ENCODE measurements at regions not wholly inside any gene's neighbourhood (a gene's known extent, or its start where the extent isn't known, plus 50 kb on each side); places are given as distances from the start of the nearest gene placed in this dataset.

GRCh38 chr6:139926711-139927110, 552.3 kb upstream of the CITED2 start:
- Histone ChIP-seq H3K4me1 (ENCODE audit: control insufficient read depth, insufficient read depth, low read length) (peaks cover 22% of the 10 kb centered on the region), H3K36me3 (ENCODE audit: control insufficient read depth, insufficient read depth, low read length) (no peaks in the 10 kb centered on the region), H3K27ac (ENCODE audit: low read length) (peak overlapping the region; percentile 54), H3K9me3 (ENCODE audit: control insufficient read depth, low read depth, low read length) (no peaks in the 10 kb centered on the region), H3K4me3 (ENCODE audit: low read length) (no peak overlapping the region), H3K27me3 (ENCODE audit: control insufficient read depth, insufficient read depth, low read length) (no peaks in the 10 kb centered on the region)
- WGBS (ENCODE audit: insufficient coverage, low lambda C conversion rate) = no CpG with 5 or more reads among the region's 3 CpGs
- DNase-seq = no peak

DNA sequence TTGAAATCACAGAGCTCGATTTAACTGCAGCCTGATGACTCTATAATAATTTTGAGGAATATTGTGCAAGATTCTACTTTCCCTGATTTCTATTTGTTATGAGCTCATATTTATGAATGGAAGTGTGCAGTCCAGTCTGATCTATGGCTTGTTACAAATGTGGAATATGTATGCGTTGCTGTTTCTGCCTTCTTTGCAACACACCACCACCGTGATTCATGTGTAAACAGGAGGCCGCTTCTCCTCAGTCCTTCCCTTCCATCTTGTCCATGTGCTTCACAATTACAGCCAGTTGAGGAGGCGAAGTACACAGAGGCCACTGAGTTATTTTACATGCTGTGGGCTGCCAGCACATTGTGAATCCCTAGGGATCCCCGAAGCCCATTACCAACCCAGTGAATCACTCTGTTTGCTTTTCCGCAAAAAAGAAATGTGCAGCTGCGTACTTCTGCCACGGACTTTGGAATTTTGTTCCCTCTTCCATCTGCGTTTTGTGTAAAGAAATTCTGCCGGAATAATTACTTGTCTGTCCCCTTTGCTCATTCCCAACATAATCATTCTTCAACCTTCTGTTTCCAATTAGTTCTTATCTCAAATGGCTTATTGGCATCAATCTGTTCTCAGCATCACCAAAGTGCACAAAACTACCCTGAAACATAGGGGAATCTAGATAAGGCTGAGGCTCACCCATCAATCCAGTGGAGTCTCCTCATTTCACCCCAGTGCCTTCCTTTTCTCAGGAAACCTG, 551.6 kb upstream of the CITED2 start:
- H3K36me3 ChIP-seq (ENCODE audit: control insufficient read depth, insufficient read depth, low read length) = no peaks in the 10 kb centered on the region
- no peak overlapping the region for H3K4me3 ChIP-seq (ENCODE audit: low read length)
- H3K27ac ChIP-seq (ENCODE audit: low read length) = peak overlapping the region; percentile 54
- peaks cover 22% of the 10 kb centered on the region for H3K4me1 ChIP-seq (ENCODE audit: control insufficient read depth, insufficient read depth, low read length)
- H3K9me3 ChIP-seq (ENCODE audit: control insufficient read depth, low read depth, low read length) = no peaks in the 10 kb centered on the region
- H3K27me3 ChIP-seq (ENCODE audit: control insufficient read depth, insufficient read depth, low read length) = no peaks in the 10 kb centered on the region
- DNase-seq = peak; percentile 67 to 84
- 19% methylated on average over 4 of the region's 11 CpGs for WGBS (ENCODE audit: insufficient coverage, low lambda C conversion rate)

DNA sequence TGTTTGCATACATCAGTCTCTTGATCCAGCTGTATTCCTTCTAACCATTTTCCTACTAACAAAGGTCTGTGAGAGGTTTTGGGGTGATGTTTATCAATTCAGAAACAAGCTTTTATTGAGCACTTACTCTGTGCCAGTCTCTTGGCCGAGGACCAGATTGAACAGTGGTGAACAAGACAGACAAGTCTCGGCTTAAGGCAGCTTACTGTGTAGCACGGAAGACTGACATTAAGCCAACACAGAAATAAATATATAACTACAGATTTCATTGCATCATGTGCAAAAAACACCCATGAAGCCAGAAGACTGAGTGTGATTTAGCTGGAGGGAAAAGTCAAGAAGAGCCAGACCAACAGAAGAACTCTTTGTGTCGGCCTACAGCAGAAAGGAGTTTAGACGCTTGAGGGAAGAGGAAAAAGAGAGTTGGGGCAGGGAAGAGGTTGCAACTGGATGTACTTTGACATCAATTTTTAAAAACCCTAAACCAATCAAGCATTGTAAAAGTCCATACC, 549.6 kb upstream of the CITED2 start:
- Histone ChIP-seq H3K4me3 (ENCODE audit: low read length) (no peak overlapping the region), H3K27me3 (ENCODE audit: control insufficient read depth, insufficient read depth, low read length) (no peaks in the 10 kb centered on the region), H3K36me3 (ENCODE audit: control insufficient read depth, insufficient read depth, low read length) (no peaks in the 10 kb centered on the region), H3K9me3 (ENCODE audit: control insufficient read depth, low read depth, low read length) (no peaks in the 10 kb centered on the region), H3K27ac (ENCODE audit: low read length) (no peak overlapping the region), H3K4me1 (ENCODE audit: control insufficient read depth, insufficient read depth, low read length) (peaks cover 22% of the 10 kb centered on the region)
- no CpG with 5 or more reads among the region's 5 CpGs for WGBS (ENCODE audit: insufficient coverage, low lambda C conversion rate)
- DNase-seq = no peak

DNA sequence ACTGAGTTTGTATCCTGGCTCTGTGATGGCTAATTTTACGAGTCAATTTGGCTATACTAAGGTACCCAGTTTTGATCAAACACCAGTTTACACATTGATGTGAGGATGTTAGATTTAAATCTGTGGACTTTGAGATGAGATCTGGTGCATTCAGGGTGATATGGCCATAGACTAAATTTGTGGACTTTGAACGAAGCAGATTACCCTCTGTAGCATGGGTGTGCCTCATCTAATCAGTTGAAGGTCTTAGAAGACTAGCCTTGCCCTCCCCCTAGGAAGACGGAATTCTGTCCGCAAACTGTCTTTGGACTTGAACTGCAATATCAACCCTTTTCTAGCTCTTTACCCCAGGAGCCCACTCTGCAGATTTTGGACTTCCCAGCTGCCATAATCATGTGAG, 547.8 kb upstream of the CITED2 start:
- peak; percentile 16 to 61 for DNase-seq
- H3K27ac ChIP-seq (ENCODE audit: low read length) = no peak overlapping the region
- H3K27me3 ChIP-seq (ENCODE audit: control insufficient read depth, insufficient read depth, low read length) = no peaks in the 10 kb centered on the region
- no peaks in the 10 kb centered on the region for H3K9me3 ChIP-seq (ENCODE audit: control insufficient read depth, low read depth, low read length)
- no peaks in the 10 kb centered on the region for H3K36me3 ChIP-seq (ENCODE audit: control insufficient read depth, insufficient read depth, low read length)
- WGBS (ENCODE audit: insufficient coverage, low lambda C conversion rate) = 60% methylated on average over 1 of the region's 4 CpGs
- H3K4me3 ChIP-seq (ENCODE audit: low read length) = no peak overlapping the region
- H3K4me1 ChIP-seq (ENCODE audit: control insufficient read depth, insufficient read depth, low read length) = peaks cover 20% of the 10 kb centered on the region

DNA sequence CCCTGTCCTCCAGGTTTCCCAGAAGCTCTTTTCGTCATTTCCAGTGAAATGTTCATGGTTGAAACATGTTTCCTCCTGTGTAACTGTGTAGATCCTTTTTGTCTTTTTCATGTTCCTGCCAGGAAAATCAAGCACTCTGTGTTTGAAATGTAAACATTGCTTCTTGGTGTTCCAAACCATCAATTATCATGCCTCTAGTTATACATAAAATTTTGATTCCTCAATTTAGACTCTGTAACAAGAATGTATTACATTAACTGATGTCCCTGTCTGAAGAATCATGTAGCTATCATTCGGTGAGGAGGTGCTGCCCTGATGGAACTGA, 546.3 kb upstream of the CITED2 start:
- Histone ChIP-seq H3K27me3 (ENCODE audit: control insufficient read depth, insufficient read depth, low read length) (no peaks in the 10 kb centered on the region), H3K4me1 (ENCODE audit: control insufficient read depth, insufficient read depth, low read length) (peaks cover 6% of the 10 kb centered on the region), H3K9me3 (ENCODE audit: control insufficient read depth, low read depth, low read length) (no peaks in the 10 kb centered on the region), H3K36me3 (ENCODE audit: control insufficient read depth, insufficient read depth, low read length) (no peaks in the 10 kb centered on the region), H3K27ac (ENCODE audit: low read length) (no peak overlapping the region), H3K4me3 (ENCODE audit: low read length) (no peak overlapping the region)
- WGBS (ENCODE audit: insufficient coverage, low lambda C conversion rate) = no CpG with 5 or more reads among the region's 2 CpGs
- no peak for DNase-seq

DNA sequence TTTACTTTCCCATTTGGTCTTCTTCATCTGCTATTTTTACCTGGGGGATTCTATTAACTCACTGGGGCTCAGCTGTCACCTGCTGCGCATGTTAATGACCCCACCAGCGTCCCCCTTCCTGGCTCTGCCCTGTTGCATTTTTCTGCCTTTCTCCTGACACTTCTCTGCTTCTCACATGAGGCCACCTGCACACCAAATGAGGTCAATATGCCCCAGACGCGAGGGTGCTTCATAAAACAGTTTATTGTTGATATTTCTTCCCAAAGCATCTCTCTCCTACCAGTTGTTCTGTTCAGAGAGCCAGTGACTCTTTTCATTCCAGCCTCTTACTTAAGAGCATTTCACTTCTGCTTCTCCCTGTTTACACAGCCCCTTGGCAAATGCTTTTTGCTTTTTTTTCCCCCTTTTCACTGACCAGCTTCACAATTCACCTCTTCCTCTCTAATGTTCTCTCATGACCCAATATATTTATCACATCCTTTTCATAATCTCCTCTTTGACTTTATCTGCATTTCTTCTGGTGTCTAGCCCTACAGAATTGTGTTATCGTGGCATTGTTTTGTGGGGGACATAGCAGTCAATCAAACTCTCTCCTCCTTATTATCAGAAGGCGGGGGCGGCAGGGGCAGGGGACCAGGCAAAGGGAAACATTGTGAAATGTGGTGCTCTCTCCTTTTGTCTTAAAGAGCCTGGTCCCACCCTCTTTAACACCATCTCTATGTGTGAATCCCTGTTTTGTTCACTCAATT, 545.8 kb upstream of the CITED2 start:
- H3K27me3 ChIP-seq (ENCODE audit: control insufficient read depth, insufficient read depth, low read length) = no peaks in the 10 kb centered on the region

DNA sequence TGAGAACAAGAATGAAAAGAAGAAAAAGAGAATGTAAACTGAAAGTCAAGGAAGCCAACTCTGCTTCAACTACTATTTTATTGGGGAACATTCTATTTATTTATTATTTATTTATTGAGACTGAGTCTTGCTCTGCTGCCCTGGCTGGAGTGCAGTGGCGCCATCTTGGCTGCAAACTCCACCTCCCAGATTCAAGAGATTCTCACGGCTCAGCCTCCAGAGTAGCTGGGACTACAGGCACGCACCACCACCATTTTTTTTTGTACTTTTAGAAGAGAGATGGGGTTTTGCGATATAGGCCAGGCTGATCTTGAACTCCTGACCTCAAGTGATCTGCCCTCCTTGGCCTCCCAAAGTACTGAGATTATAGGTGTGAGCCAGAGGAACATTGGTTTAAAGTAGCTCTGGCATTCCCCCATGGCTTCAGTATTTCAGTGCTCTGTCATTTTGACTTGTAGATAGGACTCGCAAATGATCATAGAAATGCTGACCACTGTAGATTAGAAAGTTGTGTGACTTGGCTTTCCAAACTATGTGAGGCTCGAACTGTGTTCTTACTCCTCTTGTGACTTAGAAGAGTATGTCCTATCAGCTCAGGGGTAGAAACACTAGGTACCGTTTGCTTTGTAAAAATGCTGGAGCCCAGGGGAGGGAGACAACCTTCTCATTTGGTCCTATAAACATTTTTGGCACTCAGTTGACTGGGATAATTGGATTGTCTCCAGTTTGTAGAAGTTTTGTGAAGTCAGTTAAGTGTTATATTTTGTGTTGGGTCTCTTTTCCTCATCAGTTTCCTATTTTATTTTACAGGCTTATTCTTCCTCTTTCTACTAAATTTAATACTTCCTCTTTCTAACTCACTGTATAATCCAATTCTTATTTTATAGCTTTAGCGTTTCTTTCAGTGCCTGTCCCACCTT, 544.9 kb upstream of the CITED2 start:
- DNase-seq = no peak
- no peaks in the 10 kb centered on the region for H3K27me3 ChIP-seq (ENCODE audit: control insufficient read depth, insufficient read depth, low read length)
- no peaks in the 10 kb centered on the region for H3K36me3 ChIP-seq (ENCODE audit: control insufficient read depth, insufficient read depth, low read length)
- peaks cover 4% of the 10 kb centered on the region for H3K4me1 ChIP-seq (ENCODE audit: control insufficient read depth, insufficient read depth, low read length)
- no peak overlapping the region for H3K4me3 ChIP-seq (ENCODE audit: low read length)
- WGBS (ENCODE audit: insufficient coverage, low lambda C conversion rate) = 80% methylated on average over 2 of the region's 8 CpGs
- peaks cover 4% of the 10 kb centered on the region for H3K9me3 ChIP-seq (ENCODE audit: control insufficient read depth, low read depth, low read length)
- H3K27ac ChIP-seq (ENCODE audit: low read length) = no peak overlapping the region

More for the DNA sequence above, 545.8 kb upstream of the CITED2 start:
- 100% methylated on average over 1 of the region's 7 CpGs for WGBS (ENCODE audit: insufficient coverage, low lambda C conversion rate)
- Histone ChIP-seq H3K4me1 (ENCODE audit: control insufficient read depth, insufficient read depth, low read length) (peaks cover 4% of the 10 kb centered on the region), H3K9me3 (ENCODE audit: control insufficient read depth, low read depth, low read length) (no peaks in the 10 kb centered on the region), H3K36me3 (ENCODE audit: control insufficient read depth, insufficient read depth, low read length) (no peaks in the 10 kb centered on the region), H3K27ac (ENCODE audit: low read length) (no peak overlapping the region), H3K4me3 (ENCODE audit: low read length) (no peak overlapping the region)
- no peak for DNase-seq

- WGBS (ENCODE audit: insufficient coverage, low lambda C conversion rate) = 76% methylated on average over 2 of the region's 7 CpGs
- no peak for DNase-seq
- Histone ChIP-seq H3K27ac (ENCODE audit: low read length) (no peak overlapping the region), H3K36me3 (ENCODE audit: control insufficient read depth, insufficient read depth, low read length) (no peaks in the 10 kb centered on the region), H3K4me3 (ENCODE audit: low read length) (no peak overlapping the region), H3K4me1 (ENCODE audit: control insufficient read depth, insufficient read depth, low read length) (peaks cover 4% of the 10 kb centered on the region), H3K9me3 (ENCODE audit: control insufficient read depth, low read depth, low read length) (peaks cover 6% of the 10 kb centered on the region), H3K27me3 (ENCODE audit: control insufficient read depth, insufficient read depth, low read length) (no peaks in the 10 kb centered on the region)
Measured at GRCh38 chr6:139917951-139918630, 543.6 kb upstream of the CITED2 start.

DNA sequence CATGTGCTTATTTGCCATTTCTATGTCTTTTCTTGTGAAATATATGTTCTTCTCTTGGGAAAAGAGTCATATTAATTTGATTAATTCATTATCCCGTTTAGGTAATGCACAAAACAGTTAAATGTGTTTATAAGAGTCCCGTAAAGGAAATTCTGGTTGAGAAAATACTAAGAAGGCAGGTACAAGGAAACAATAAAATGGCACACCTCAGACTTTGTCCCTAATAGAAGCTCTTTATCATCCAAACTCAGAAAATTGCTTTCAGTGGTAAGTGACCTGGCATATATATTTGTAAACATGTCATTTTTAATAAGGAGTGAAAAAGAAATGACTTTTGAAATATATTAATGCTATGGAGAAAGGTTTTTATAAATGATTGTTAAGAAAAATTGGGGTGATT, 540.5 kb upstream of the CITED2 start:
- Histone ChIP-seq H3K4me3 (ENCODE audit: low read length) (no peak overlapping the region), H3K9me3 (ENCODE audit: control insufficient read depth, low read depth, low read length) (peaks cover 6% of the 10 kb centered on the region), H3K27ac (ENCODE audit: low read length) (peak overlapping the region; percentile 35), H3K27me3 (ENCODE audit: control insufficient read depth, insufficient read depth, low read length) (no peaks in the 10 kb centered on the region), H3K4me1 (ENCODE audit: control insufficient read depth, insufficient read depth, low read length) (no peaks in the 10 kb centered on the region), H3K36me3 (ENCODE audit: control insufficient read depth, insufficient read depth, low read length) (no peaks in the 10 kb centered on the region)
- no CpG with 5 or more reads among the region's 2 CpGs for WGBS (ENCODE audit: insufficient coverage, low lambda C conversion rate)
- peak in 1 of 2 donors; percentile 48 for DNase-seq

Measured in large intestine (tissue), 3 donors.